Astrocyte (in vitro differentiated cells and primary cell): ENCODE measurements at regions not wholly inside any gene's neighbourhood (a gene's known extent, or its start where the extent isn't known, plus 50 kb on each side); places are given as distances from the start of the nearest gene placed in this dataset.

ENCODE experiments used
- DNase-seq: peaks from one replicate; pipeline ENCODE4 v3.0.0-alpha.2; 2010; ENCODE audit warnings: low read depth
- FAIRE-seq: peaks from 2 replicates; lab custom pipeline; 2011; peaks lifted over from hg19 to GRCh38; lab: Jason Lieb, UNC
- H2AFZ ChIP-seq: 2 replicates; pipeline ENCODE4 v1.6.0; 2012; ENCODE audit warnings: low read depth, low read length, inconsistent platforms
- H3K27ac ChIP-seq: 2 replicates; pipeline ENCODE4 v1.5.1; 2011; ENCODE audit warnings: low read depth, low read length, inconsistent platforms
- H3K27me3 ChIP-seq: 2 replicates; pipeline ENCODE4 v1.6.0; 2011; ENCODE audit warnings: low read length, inconsistent platforms; ENCODE audit not compliant: insufficient read depth
- H3K36me3 ChIP-seq: 2 replicates; pipeline ENCODE4 v1.5.1; 2011; ENCODE audit warnings: low read length, inconsistent platforms; ENCODE audit not compliant: insufficient read depth
- H3K4me1 ChIP-seq: 2 replicates; pipeline ENCODE4 v1.5.1; 2011; ENCODE audit warnings: low read length, inconsistent platforms; ENCODE audit not compliant: insufficient read depth
- H3K4me2 ChIP-seq: 2 replicates; pipeline ENCODE4 v1.6.0; 2012; ENCODE audit warnings: low read length, inconsistent platforms
- H3K4me3 ChIP-seq: 2 replicates; pipeline ENCODE4 v1.5.1; 2011; ENCODE audit warnings: low read depth, mild to moderate bottlenecking, low read length, inconsistent platforms; ENCODE audit not compliant: insufficient read depth
- H3K79me2 ChIP-seq: 2 replicates; pipeline ENCODE4 v1.6.0; 2012; ENCODE audit warnings: mild to moderate bottlenecking, low read length, inconsistent platforms; ENCODE audit not compliant: insufficient read depth
- H3K9ac ChIP-seq: 2 replicates; pipeline ENCODE4 v1.6.0; 2012; ENCODE audit warnings: mild to moderate bottlenecking, low read length, inconsistent platforms
- H3K9me3 ChIP-seq: 2 replicates; pipeline ENCODE4 v1.5.1; 2012; ENCODE audit warnings: low read depth, mild to moderate bottlenecking, low read length, inconsistent platforms; ENCODE audit not compliant: insufficient read depth
- H4K20me1 ChIP-seq: 2 replicates; pipeline ENCODE4 v1.6.0; 2012; ENCODE audit warnings: low read length, inconsistent platforms; ENCODE audit not compliant: insufficient read depth
- H3K27ac Mint-ChIP-seq: one replicate; pipeline ENCODE4 v1.8.0; 2021; ENCODE audit warnings: mild to moderate bottlenecking, mixed read lengths; ENCODE audit not compliant: unreplicated experiment
- H3K27me3 Mint-ChIP-seq: one replicate; pipeline ENCODE4 v1.8.0; 2021; ENCODE audit warnings: low read depth, mixed read lengths; ENCODE audit not compliant: unreplicated experiment
- H3K36me3 Mint-ChIP-seq: one replicate; pipeline ENCODE4 v1.8.0; 2021; ENCODE audit warnings: low read depth, mixed read lengths; ENCODE audit not compliant: unreplicated experiment
- H3K4me1 Mint-ChIP-seq: one replicate; pipeline ENCODE4 v1.8.0; 2021; ENCODE audit warnings: low read depth, mixed read lengths; ENCODE audit not compliant: unreplicated experiment
- H3K4me3 Mint-ChIP-seq: one replicate; pipeline ENCODE4 v1.8.0; 2021; ENCODE audit warnings: mild to moderate bottlenecking, moderate library complexity, mixed read lengths; ENCODE audit not compliant: unreplicated experiment
- H3K9me3 Mint-ChIP-seq: one replicate; pipeline ENCODE4 v1.8.0; 2021; ENCODE audit warnings: mild to moderate bottlenecking, mixed read lengths; ENCODE audit not compliant: unreplicated experiment
- EZH2 ChIP-seq: IDR thresholded peaks from 2 replicates; pipeline ENCODE4 v1.6.1; 2012; ENCODE audit warnings: mild to moderate bottlenecking, low read length, inconsistent platforms; ENCODE audit not compliant: insufficient read depth
- TF ChIP-seq, protein P1 (sequence below): IDR thresholded peaks from 2 replicates; pipeline ENCODE4 v1.5.1; 2011; ENCODE audit warnings: low read depth, mild to moderate bottlenecking, inconsistent platforms, low read length, moderate library complexity; ENCODE audit not compliant: insufficient read depth

DNA sequence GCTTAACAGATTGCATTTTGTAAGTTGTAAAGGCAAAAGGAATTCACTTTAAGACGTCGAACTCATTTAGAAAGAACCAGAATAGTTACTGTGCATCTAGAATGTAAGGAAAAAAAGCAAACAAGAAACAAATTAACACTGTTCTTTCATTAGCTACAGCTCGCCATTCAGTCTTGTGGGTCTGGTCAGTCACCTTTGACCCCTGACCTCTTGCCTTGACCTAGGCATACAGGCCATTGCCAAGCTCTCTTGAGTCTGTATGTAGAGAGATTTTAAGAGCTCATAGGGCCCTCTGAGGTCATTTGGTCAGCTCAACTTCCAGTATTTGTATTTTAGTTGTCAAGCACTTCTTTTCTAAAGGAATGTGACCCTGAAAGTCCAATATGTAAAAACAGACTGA is 318.7 kb downstream of the DHX35 start:
- Histone ChIP-seq H3K36me3 (no peaks in the 10 kb centered on the region), H2AFZ (no peak overlapping the region), H3K9ac (no peak overlapping the region), H3K9me3 (peaks cover 3% of the 10 kb centered on the region), H4K20me1 (no peaks in the 10 kb centered on the region), H3K4me3 (no peak overlapping the region), H3K27me3 (no peaks in the 10 kb centered on the region), H3K4me2 (no peak overlapping the region), H3K4me1 (no peaks in the 10 kb centered on the region), H3K79me2 (no peaks in the 10 kb centered on the region), H3K27ac (no peak overlapping the region)
- Mint-ChIP-seq H3K4me1 (no peaks in the 10 kb centered on the region), H3K27me3 (peaks cover 22% of the 10 kb centered on the region), H3K27ac (no peak overlapping the region), H3K4me3 (no peak overlapping the region), H3K36me3 (no peaks in the 10 kb centered on the region), H3K9me3 (peaks cover 6% of the 10 kb centered on the region)
- TF ChIP-seq EZH2, result no peak
- TF ChIP-seq, protein P1, sequence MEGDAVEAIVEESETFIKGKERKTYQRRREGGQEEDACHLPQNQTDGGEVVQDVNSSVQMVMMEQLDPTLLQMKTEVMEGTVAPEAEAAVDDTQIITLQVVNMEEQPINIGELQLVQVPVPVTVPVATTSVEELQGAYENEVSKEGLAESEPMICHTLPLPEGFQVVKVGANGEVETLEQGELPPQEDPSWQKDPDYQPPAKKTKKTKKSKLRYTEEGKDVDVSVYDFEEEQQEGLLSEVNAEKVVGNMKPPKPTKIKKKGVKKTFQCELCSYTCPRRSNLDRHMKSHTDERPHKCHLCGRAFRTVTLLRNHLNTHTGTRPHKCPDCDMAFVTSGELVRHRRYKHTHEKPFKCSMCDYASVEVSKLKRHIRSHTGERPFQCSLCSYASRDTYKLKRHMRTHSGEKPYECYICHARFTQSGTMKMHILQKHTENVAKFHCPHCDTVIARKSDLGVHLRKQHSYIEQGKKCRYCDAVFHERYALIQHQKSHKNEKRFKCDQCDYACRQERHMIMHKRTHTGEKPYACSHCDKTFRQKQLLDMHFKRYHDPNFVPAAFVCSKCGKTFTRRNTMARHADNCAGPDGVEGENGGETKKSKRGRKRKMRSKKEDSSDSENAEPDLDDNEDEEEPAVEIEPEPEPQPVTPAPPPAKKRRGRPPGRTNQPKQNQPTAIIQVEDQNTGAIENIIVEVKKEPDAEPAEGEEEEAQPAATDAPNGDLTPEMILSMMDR, result no peak
- FAIRE-seq, result no peak
- no peak for DNase-seq

DNA sequence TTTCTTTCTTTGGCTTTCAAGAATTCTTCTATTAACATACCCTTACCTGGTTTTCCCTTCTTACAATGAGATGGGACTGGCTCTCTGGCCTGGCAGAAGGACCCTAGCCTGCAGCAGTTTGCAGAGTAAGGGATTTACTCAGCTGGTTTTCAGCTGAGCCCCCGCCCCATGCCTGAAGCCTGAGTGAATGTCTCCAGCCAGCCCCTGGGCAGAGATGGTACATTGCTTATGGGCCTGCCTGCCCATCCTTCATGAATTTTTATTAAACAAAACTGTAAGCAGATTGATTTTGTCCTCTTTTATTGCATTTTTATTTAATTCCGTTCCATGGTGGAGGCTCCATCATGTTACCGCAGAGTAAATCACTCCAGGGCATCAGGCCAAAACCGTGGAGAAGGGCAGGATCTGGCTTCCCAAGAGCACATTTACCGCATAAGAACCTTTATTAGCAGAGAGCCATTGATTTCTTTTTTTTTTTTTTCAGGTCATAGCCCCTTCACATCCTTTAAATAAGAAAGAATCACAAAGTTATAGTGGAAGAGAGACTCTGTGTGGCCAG is 316.2 kb downstream of the DHX35 start:
- no peaks in the 10 kb centered on the region for H4K20me1 ChIP-seq
- FAIRE-seq (no peak), DNase-seq (no peak)
- Mint-ChIP-seq H3K4me3 (no peak overlapping the region), H3K27me3 (peaks cover 23% of the 10 kb centered on the region), H3K27ac (no peak overlapping the region), H3K4me1 (no peaks in the 10 kb centered on the region), H3K36me3 (peaks cover 1% of the 10 kb centered on the region), H3K9me3 (peaks cover 13% of the 10 kb centered on the region)
- no peak overlapping the region for H3K4me3 ChIP-seq
- H2AFZ ChIP-seq, result no peak overlapping the region
- no peaks in the 10 kb centered on the region for H3K36me3 ChIP-seq
- no peaks in the 10 kb centered on the region for H3K4me1 ChIP-seq
- H3K27me3 ChIP-seq, result no peaks in the 10 kb centered on the region
- TF ChIP-seq, protein P1, result no peak
- no peak for TF ChIP-seq EZH2
- no peak overlapping the region for H3K4me2 ChIP-seq
- H3K79me2 ChIP-seq, result no peaks in the 10 kb centered on the region
- no peak overlapping the region for H3K27ac ChIP-seq
- H3K9me3 ChIP-seq, result no peaks in the 10 kb centered on the region
- no peak overlapping the region for H3K9ac ChIP-seq

DNA sequence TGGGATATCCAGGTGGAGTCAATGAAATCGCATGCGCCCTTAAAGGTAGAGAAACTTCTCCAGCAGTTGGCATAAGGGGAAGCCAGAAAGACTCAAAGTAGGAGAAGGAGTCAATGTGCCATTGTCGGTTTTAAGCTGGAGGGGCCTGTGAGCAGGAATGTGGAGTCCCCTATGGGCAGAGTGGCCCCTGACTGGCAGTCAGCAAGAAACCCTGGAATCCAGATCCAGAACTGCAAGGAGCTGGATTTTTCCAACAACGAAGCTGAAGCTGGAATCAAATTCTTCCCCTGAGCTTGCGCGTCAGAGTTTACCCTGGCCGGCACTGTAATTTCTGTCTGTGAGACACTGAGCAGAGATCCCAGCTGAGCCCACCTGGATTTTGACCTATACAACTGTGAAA is 315.0 kb downstream of the DHX35 start:
- no peaks in the 10 kb centered on the region for H3K36me3 ChIP-seq
- H3K27me3 ChIP-seq, result no peaks in the 10 kb centered on the region
- H3K36me3 Mint-ChIP-seq, result peaks cover 1% of the 10 kb centered on the region
- H3K9me3 ChIP-seq, result no peaks in the 10 kb centered on the region
- H3K4me2 ChIP-seq, result no peak overlapping the region
- no peak overlapping the region for H3K9ac ChIP-seq
- no peaks in the 10 kb centered on the region for H4K20me1 ChIP-seq
- no peaks in the 10 kb centered on the region for H3K4me1 Mint-ChIP-seq
- H3K27ac Mint-ChIP-seq, result no peak overlapping the region
- peaks cover 17% of the 10 kb centered on the region for H3K27me3 Mint-ChIP-seq
- no peak for TF ChIP-seq EZH2
- TF ChIP-seq, protein P1, result no peak
- H3K9me3 Mint-ChIP-seq, result peaks cover 13% of the 10 kb centered on the region
- H3K27ac ChIP-seq, result no peak overlapping the region
- H3K4me3 ChIP-seq, result no peak overlapping the region
- no peak overlapping the region for H3K4me3 Mint-ChIP-seq
- H3K4me1 ChIP-seq, result no peaks in the 10 kb centered on the region
- no peaks in the 10 kb centered on the region for H3K79me2 ChIP-seq
- no peak overlapping the region for H2AFZ ChIP-seq
- DNase-seq (no peak), FAIRE-seq (no peak)
